ENCODE measurements at regions not wholly inside any gene's neighbourhood (a gene's known extent, or its start where the extent isn't known, plus 50 kb on each side); places are given as distances from the start of the nearest gene placed in this dataset.

- TF ChIP-seq CTCF (conservative IDR thresholded peaks at IDR 0.05) = no peak
- no peak for TF ChIP-seq EZH2 (IDR thresholded peaks at IDR 0.05; ENCODE audit: low read depth)
These were observed 91.2 kb upstream of the FAM78B start for GRCh38 chr1:166258017-166258416.
